ENCODE measurements at regions not wholly inside any gene's neighbourhood (a gene's known extent, or its start where the extent isn't known, plus 50 kb on each side); places are given as distances from the start of the nearest gene placed in this dataset.

- TF ChIP-seq CTCF (IDR thresholded peaks at IDR 0.05; ENCODE audit: low read length): no peak
- TF ChIP-seq EZH2 (IDR thresholded peaks at IDR 0.05; ENCODE audit: borderline replicate concordance, low read length): no peak
These were observed 120.7 kb upstream of the CTAGE1 start for GRCh38 chr18:22538426-22538825.
